ENCODE measurements at regions not wholly inside any gene's neighbourhood (a gene's known extent, or its start where the extent isn't known, plus 50 kb on each side); places are given as distances from the start of the nearest gene placed in this dataset.
"Not testable (repeated sequence)": the region's sequence is repeated elsewhere in the genome, so short reads cannot be mapped to it uniquely, and the experiment has no call there.

- no peak for DNase-seq
Measured at GRCh38 chr3:11739706-11740105, 96.0 kb upstream of the VGLL4 start.

GRCh38 chr3:11739123-11739522, 95.4 kb upstream of the VGLL4 start:
- no peak for DNase-seq

- no peak for DNase-seq
Measured at GRCh38 chr3:11737742-11738141, 94.0 kb upstream of the VGLL4 start.

GRCh38 chr3:11736136-11736833, 92.6 kb upstream of the VGLL4 start:
- no peak for DNase-seq

- DNase-seq: no peak
Measured at GRCh38 chr3:11735638-11736037, 91.9 kb upstream of the VGLL4 start.

GRCh38 chr3:11735111-11735510, 91.4 kb upstream of the VGLL4 start:
- not testable (repeated sequence) for DNase-seq

- no peak for DNase-seq
Measured at GRCh38 chr3:11733914-11734313, 90.2 kb upstream of the VGLL4 start.

- DNase-seq: no peak
Measured at GRCh38 chr3:11727207-11727606, 83.5 kb upstream of the VGLL4 start.

- no peak for DNase-seq
Measured at GRCh38 chr3:11726146-11726545, 82.4 kb upstream of the VGLL4 start.

GRCh38 chr3:11725340-11725641, 81.6 kb upstream of the VGLL4 start:
- not testable (repeated sequence) for DNase-seq

- no peak for DNase-seq
Measured at GRCh38 chr3:11724615-11725339, 81.1 kb upstream of the VGLL4 start.

GRCh38 chr3:11721479-11721878, 77.8 kb upstream of the VGLL4 start:
- no peak for DNase-seq

- DNase-seq: no peak
Measured at GRCh38 chr3:11720917-11721411, 77.2 kb upstream of the VGLL4 start.

- peak; percentile 79 for DNase-seq
Measured at GRCh38 chr3:11720304-11720898, 76.7 kb upstream of the VGLL4 start.

- peak; percentile 70 for DNase-seq
Measured at GRCh38 chr3:11719406-11720303, 75.9 kb upstream of the VGLL4 start.

GRCh38 chr3:11718637-11719405, 75.1 kb upstream of the VGLL4 start:
- peak; percentile 51 for DNase-seq

- peak; percentile 57 for DNase-seq
Measured at GRCh38 chr3:11717768-11718636, 74.3 kb upstream of the VGLL4 start.

GRCh38 chr3:11717301-11717700, 73.6 kb upstream of the VGLL4 start:
- peak; percentile 33 for DNase-seq

GRCh38 chr3:11716573-11717290, 73.0 kb upstream of the VGLL4 start:
- DNase-seq: no peak

GRCh38 chr3:11713171-11713570, 69.5 kb upstream of the VGLL4 start:
- no peak for DNase-seq
